Endothelial cell of umbilical vein (primary cell): ENCODE measurements at regions not wholly inside any gene's neighbourhood (a gene's known extent, or its start where the extent isn't known, plus 50 kb on each side); places are given as distances from the start of the nearest gene placed in this dataset.

Experiments
- BruUV-seq: library from RNA; stranded (reverse); fragments of 400-500 nt; replicated peaks from 2 replicates; lab custom pipeline; 2021; lab: Mats Ljungman, UMichigan
- CTCF ChIA-PET: fragments of 300-600, 350-600 bp; sonication (Branson Sonifier 250); formaldehyde crosslinking; loops from one replicate; lab custom pipeline; 2021; ENCODE audit warnings: antibody characterized with exemption, inconsistent platforms; lab: Charles Lee
- POLR2A ChIA-PET: fragments of 300-600, 350-600 bp; sonication (Branson Sonifier 250); formaldehyde crosslinking; loops from one replicate; lab custom pipeline; 2021; ENCODE audit warnings: antibody characterized with exemption, inconsistent platforms; lab: Charles Lee
- DNase-seq: peaks from one replicate; pipeline ENCODE4 v3.0.0-alpha.2; 2011; ENCODE audit warnings: low read depth, low spot score
- FAIRE-seq: peaks from 2 replicates; lab custom pipeline; 2011; peaks lifted over from hg19 to GRCh38; lab: Jason Lieb, UNC
- H2AFZ ChIP-seq: 2 replicates; pipeline ENCODE4 v1.6.0; 2012; ENCODE audit warnings: low read depth, low read length, control low read depth, inconsistent platforms
- H3K27ac ChIP-seq: 2 replicates; pipeline ENCODE4 v1.5.1; 2011; ENCODE audit warnings: low read depth, mild to moderate bottlenecking, control low read depth, low read length, moderate library complexity; ENCODE audit not compliant: insufficient read depth
- H3K27me3 ChIP-seq, 2 experiments: 2 replicates each; pipeline versions ENCODE4 v1.6.0 to v1.6.1; 2011; ENCODE audit warnings: low read length in 2 of 2, mixed read lengths in 1 of 2; ENCODE audit not compliant: control insufficient read depth in 2 of 2, insufficient read depth in 2 of 2
- H3K36me3 ChIP-seq, 2 experiments: 2 replicates in 1 of 2; 3 replicates in 1 of 2; pipeline ENCODE4 v1.5.1; 2011; ENCODE audit warnings: low read length in 2 of 2, mild to moderate bottlenecking in 1 of 2, moderate library complexity in 1 of 2; ENCODE audit not compliant: control insufficient read depth in 2 of 2, insufficient read depth in 2 of 2; ENCODE audit errors: extremely low read depth in 1 of 2
- H3K4me1 ChIP-seq: 3 replicates; pipeline ENCODE4 v1.5.1; 2011; ENCODE audit warnings: mild to moderate bottlenecking, low read length; ENCODE audit not compliant: control insufficient read depth, insufficient read depth; ENCODE audit errors: extremely low read depth
- H3K4me2 ChIP-seq: 2 replicates; pipeline ENCODE4 v1.6.1; 2011; ENCODE audit warnings: low read length, control low read depth, mixed read lengths; ENCODE audit not compliant: insufficient read depth
- H3K4me3 ChIP-seq, 3 experiments: fragments of 200-600 bp in 1 of 3; sonication (generic), shearing (Covaris generic) in 1 of 3; replicated peaks in 1 of 3; 2 replicates each; pipeline ENCODE4 v1.5.1; 2011 to 2016; ENCODE audit warnings: control low read depth in 3 of 3, low read length in 3 of 3, mild to moderate bottlenecking in 2 of 3, inconsistent platforms in 1 of 3, low read depth in 1 of 3, moderate library complexity in 1 of 3; ENCODE audit not compliant: insufficient read depth in 1 of 3
- H3K79me2 ChIP-seq: 2 replicates; pipeline ENCODE4 v1.6.0; 2012; ENCODE audit warnings: low read length, inconsistent platforms; ENCODE audit not compliant: control insufficient read depth, insufficient read depth
- H3K9ac ChIP-seq: replicated peaks from 2 replicates; pipeline ENCODE3; 2011; ENCODE audit warnings: low read length, control low read depth; ENCODE audit not compliant: insufficient read depth; ENCODE audit errors: extremely low read depth
- H3K9me1 ChIP-seq: replicated peaks from 3 replicates; pipeline ENCODE4 v1.6.0; 2011; ENCODE audit warnings: mild to moderate bottlenecking, low read length; ENCODE audit not compliant: control insufficient read depth, insufficient read depth; ENCODE audit errors: extremely low read depth
- H3K9me3 ChIP-seq: replicated peaks from 2 replicates; pipeline ENCODE4 v1.5.1; 2012; ENCODE audit warnings: low read length, inconsistent platforms; ENCODE audit not compliant: control insufficient read depth, insufficient read depth
- H4K20me1 ChIP-seq: replicated peaks from 2 replicates; pipeline ENCODE3; 2011; ENCODE audit warnings: mild to moderate bottlenecking, low read length; ENCODE audit not compliant: control insufficient read depth, insufficient read depth; ENCODE audit errors: extremely low read depth
- EZH2 ChIP-seq: IDR thresholded peaks from 2 replicates; pipeline ENCODE4 v1.6.1; 2012; ENCODE audit warnings: borderline replicate concordance, low read depth, mild to moderate bottlenecking, moderate library complexity, low read length, inconsistent platforms; ENCODE audit not compliant: severe bottlenecking
- FOS ChIP-seq: IDR thresholded peaks from 2 replicates; pipeline ENCODE4 v1.6.1; 2011; ENCODE audit warnings: mild to moderate bottlenecking, low read length, moderate library complexity, borderline replicate concordance; ENCODE audit not compliant: insufficient read depth
- GATA2 ChIP-seq: IDR thresholded peaks from 2 replicates; pipeline ENCODE4 v1.7.0; 2011; ENCODE audit warnings: low read depth, mild to moderate bottlenecking, moderate library complexity, mixed read lengths, low read length; ENCODE audit not compliant: insufficient read length, insufficient read depth
- JUN ChIP-seq: IDR thresholded peaks from 2 replicates; pipeline ENCODE4 v1.6.1; 2011; ENCODE audit warnings: borderline replicate concordance, low read depth; ENCODE audit not compliant: insufficient read length, insufficient read depth
- MYC ChIP-seq: IDR thresholded peaks from one replicate; pipeline ENCODE4 v1.6.1; 2011; ENCODE audit warnings: mild to moderate bottlenecking, low read depth, low read length
- POLR2A ChIP-seq: IDR thresholded peaks from 2 replicates; pipeline ENCODE4 v1.6.1; 2012; ENCODE audit warnings: low read depth, mild to moderate bottlenecking, control low read depth, low read length
- POLR2AphosphoS5 ChIP-seq: IDR thresholded peaks from 2 replicates; pipeline ENCODE4 v1.6.1; 2012; ENCODE audit warnings: low read depth, mild to moderate bottlenecking, control low read depth, low read length, moderate library complexity; ENCODE audit not compliant: insufficient read depth
- dilution Hi-C: fragments of 300-500 bp; cut with MboI; formaldehyde crosslinking; loops from one replicate; pipeline ENCODE4 v1.15.0; 2019; ENCODE audit warnings: low sequenced_read_pairs; ENCODE audit not compliant: extremely low pct_ligation_motif_present
- intact Hi-C: fragments of 100-400 bp; cut with micrococcal nuclease; formaldehyde crosslinking; loops from one replicate; pipeline ENCODE4 v1.10.0; 2022
- TF ChIP-seq, protein P1 (sequence below): IDR thresholded peaks from 2 replicates; pipeline ENCODE4 v1.6.1; 2011; ENCODE audit not compliant: insufficient read depth, insufficient read length
- TF ChIP-seq, protein P2 (sequence below), 2 donors: IDR thresholded peaks; 1 replicate in 1 of 2; 2 replicates in 1 of 2; pipeline ENCODE4 v1.5.1; 2011; ENCODE audit warnings: low read length in 2 of 2, mild to moderate bottlenecking in 2 of 2, moderate library complexity in 2 of 2, control low read depth in 1 of 2, inconsistent platforms in 1 of 2, low read depth in 1 of 2; ENCODE audit not compliant: insufficient read depth in 1 of 2; ENCODE audit errors: extremely low read depth in 1 of 2

DNA sequence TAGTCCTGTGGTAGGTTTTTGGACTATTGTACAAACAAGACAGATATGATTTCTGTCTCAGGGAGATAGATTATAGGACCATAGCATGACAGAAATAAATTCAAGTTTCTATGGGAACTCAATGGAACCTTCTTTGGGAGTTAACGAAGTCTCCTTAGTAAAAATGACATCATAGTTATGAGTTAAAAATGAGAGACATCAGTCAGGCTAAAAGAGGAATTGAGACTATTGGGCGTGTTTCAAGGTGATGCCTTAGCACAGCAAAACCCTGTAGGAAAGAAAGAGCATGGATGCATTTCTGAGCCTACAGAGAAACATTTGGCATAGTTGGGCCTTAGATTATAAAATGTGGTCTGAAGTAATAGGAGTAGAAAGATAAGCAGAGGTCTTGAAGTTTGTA, 1909.1 kb upstream of the PCDH7 start:
- H3K27ac ChIP-seq, result no peak overlapping the region
- dilution Hi-C loops (no loop called here), intact Hi-C loops (no loop called here)

More for the DNA sequence above, 1909.1 kb upstream of the PCDH7 start:
- Histone ChIP-seq H3K79me2 (no peaks in the 10 kb centered on the region), H4K20me1 (no peaks in the 10 kb centered on the region), H3K36me3 (no peaks in the 10 kb centered on the region), H2AFZ (no peak overlapping the region), H3K9ac (no peak overlapping the region), H3K27me3 (no peaks in the 10 kb centered on the region), H3K4me1 (no peaks in the 10 kb centered on the region), H3K9me3 (no peaks in the 10 kb centered on the region), H3K9me1 (no peaks in the 10 kb centered on the region), H3K4me2 (no peak overlapping the region), H3K4me3 (no peak overlapping the region)
- ChIA-PET CTCF (no interaction called here), POLR2A (no interaction called here)
- TF ChIP-seq, protein P1, sequence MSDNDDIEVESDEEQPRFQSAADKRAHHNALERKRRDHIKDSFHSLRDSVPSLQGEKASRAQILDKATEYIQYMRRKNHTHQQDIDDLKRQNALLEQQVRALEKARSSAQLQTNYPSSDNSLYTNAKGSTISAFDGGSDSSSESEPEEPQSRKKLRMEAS, result no peak
- TF ChIP-seq, protein P2, sequence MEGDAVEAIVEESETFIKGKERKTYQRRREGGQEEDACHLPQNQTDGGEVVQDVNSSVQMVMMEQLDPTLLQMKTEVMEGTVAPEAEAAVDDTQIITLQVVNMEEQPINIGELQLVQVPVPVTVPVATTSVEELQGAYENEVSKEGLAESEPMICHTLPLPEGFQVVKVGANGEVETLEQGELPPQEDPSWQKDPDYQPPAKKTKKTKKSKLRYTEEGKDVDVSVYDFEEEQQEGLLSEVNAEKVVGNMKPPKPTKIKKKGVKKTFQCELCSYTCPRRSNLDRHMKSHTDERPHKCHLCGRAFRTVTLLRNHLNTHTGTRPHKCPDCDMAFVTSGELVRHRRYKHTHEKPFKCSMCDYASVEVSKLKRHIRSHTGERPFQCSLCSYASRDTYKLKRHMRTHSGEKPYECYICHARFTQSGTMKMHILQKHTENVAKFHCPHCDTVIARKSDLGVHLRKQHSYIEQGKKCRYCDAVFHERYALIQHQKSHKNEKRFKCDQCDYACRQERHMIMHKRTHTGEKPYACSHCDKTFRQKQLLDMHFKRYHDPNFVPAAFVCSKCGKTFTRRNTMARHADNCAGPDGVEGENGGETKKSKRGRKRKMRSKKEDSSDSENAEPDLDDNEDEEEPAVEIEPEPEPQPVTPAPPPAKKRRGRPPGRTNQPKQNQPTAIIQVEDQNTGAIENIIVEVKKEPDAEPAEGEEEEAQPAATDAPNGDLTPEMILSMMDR (IDR thresholded peaks at IDR 0.05; ENCODE audit: extremely low read depth in 1 of 2, insufficient read depth in 1 of 2, low read depth in 1 of 2, low read length in 2 of 2), result no peak
- TF ChIP-seq EZH2, result no peak
- TF ChIP-seq POLR2A, result no peak
- no peak for TF ChIP-seq JUN
- no peak for TF ChIP-seq GATA2
- TF ChIP-seq MYC, result no peak
- TF ChIP-seq POLR2AphosphoS5, result no peak
- no peak for TF ChIP-seq FOS
- FAIRE-seq, result no peak
- no TSS peak for BruUV-seq
- no peak for DNase-seq
